ENCODE measurements at regions not wholly inside any gene's neighbourhood (a gene's known extent, or its start where the extent isn't known, plus 50 kb on each side); places are given as distances from the start of the nearest gene placed in this dataset.

DNA sequence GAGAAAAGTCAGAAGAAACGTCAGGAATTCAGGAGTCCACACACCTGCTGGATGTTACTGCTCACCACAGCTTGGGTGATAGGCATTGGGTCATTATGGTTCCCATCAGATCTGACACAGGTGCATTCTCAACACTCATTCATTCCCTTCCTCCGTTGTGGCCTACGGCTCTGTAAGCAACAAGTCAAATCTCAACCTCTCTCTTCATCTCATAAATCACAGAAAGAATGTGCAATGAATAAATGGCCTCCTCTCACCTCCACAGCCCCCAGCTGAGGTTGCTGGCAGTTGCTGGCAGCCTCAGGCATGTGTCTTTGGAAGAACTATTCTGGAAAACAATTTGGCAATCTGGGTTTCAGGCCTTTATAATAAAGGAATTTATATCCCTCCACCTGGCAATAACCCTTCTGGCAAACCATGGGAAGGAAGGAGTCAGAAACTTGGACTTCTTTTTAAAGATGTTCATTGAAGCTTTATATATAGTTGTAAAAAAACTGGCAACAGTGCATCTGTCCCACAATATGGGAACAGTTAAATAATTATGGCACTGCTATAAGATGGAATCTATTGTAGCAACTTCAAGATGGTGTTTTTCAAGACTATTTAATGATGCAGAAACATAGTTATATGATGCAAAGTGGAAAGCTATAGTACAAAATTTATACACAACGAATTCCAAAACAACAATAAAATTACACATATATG is 175.4 kb downstream of the ANAPC1 start:
- H3K27ac ChIP-seq (ENCODE audit: low read depth, low read length), result no peak overlapping the region
- H3K36me3 ChIP-seq (ENCODE audit: insufficient read depth, low read length), result no peaks in the 10 kb centered on the region
- H2AFZ ChIP-seq (ENCODE audit: low read length, unreplicated experiment), result no peak overlapping the region
- H3K79me2 ChIP-seq (ENCODE audit: control insufficient read depth, insufficient read depth, low read length, unreplicated experiment), result no peaks in the 10 kb centered on the region
- H3K27me3 ChIP-seq (ENCODE audit: insufficient read depth, low read length), result peaks cover 25% of the 10 kb centered on the region; the same call in 1 of the 2 replicates
- no peak overlapping the region for H3K4me3 ChIP-seq (ENCODE audit: low read depth, low read length)
- peaks cover 27% of the 10 kb centered on the region for H3K4me1 ChIP-seq (ENCODE audit: control insufficient read depth, insufficient read depth, low read length, unreplicated experiment)

DNA sequence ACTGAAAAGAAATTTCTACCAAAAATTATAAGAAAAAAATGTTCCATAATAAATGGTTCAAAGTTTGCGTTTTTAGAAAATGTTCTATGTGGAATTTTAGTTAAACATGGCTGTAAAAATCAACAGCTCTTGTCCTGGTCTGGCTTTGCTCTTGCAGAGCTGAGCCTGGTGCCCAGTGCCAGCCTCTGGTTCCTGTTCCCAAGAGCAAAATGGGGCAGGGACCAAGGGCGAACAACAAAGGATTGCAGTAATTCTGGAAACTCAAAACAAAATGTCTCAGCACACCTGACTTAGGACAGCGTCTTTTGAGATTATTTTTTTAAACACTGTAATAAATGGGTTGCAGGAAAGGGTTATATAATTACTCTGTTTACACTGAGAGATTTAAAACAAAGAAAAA is 174.7 kb downstream of the ANAPC1 start:
- no peak overlapping the region for H3K4me3 ChIP-seq (ENCODE audit: low read depth, low read length)
- H2AFZ ChIP-seq (ENCODE audit: low read length, unreplicated experiment), result no peak overlapping the region
- H3K27me3 ChIP-seq (ENCODE audit: insufficient read depth, low read length), result peaks cover 25% of the 10 kb centered on the region; the same call in 1 of the 2 replicates
- H3K4me1 ChIP-seq (ENCODE audit: control insufficient read depth, insufficient read depth, low read length, unreplicated experiment), result peaks cover 21% of the 10 kb centered on the region
- no peaks in the 10 kb centered on the region for H3K36me3 ChIP-seq (ENCODE audit: insufficient read depth, low read length)
- H3K27ac ChIP-seq (ENCODE audit: low read depth, low read length), result no peak overlapping the region
- H3K79me2 ChIP-seq (ENCODE audit: control insufficient read depth, insufficient read depth, low read length, unreplicated experiment), result no peaks in the 10 kb centered on the region

DNA sequence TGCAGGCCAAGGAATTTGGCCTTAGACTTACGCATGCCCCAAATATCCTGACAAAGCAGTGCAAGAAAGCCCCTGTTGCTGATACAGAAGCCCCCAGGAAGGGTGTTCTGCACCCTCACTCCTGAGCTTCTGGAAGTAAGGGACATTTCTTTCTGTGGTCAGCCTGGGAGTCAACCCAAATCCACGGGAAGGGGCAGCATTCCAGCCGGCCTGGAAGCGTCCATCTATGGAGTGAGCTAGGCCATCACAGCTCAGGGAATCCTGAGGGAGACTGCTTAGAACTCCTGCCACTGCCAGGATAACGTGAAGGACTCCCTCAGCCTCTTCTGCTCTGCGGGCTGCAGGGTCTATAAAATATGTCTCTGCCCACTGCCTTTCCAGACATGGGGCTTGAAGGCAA is 173.9 kb downstream of the ANAPC1 start:
- Histone ChIP-seq H2AFZ (ENCODE audit: low read length, unreplicated experiment) (no peak overlapping the region), H3K27ac (ENCODE audit: low read depth, low read length) (no peak overlapping the region), H3K79me2 (ENCODE audit: control insufficient read depth, insufficient read depth, low read length, unreplicated experiment) (no peaks in the 10 kb centered on the region), H3K4me1 (ENCODE audit: control insufficient read depth, insufficient read depth, low read length, unreplicated experiment) (peaks cover 15% of the 10 kb centered on the region), H3K36me3 (ENCODE audit: insufficient read depth, low read length) (no peaks in the 10 kb centered on the region), H3K4me3 (ENCODE audit: low read depth, low read length) (no peak overlapping the region), H3K27me3 (ENCODE audit: insufficient read depth, low read length) (peaks cover 25% of the 10 kb centered on the region; the same call in 1 of the 2 replicates)

DNA sequence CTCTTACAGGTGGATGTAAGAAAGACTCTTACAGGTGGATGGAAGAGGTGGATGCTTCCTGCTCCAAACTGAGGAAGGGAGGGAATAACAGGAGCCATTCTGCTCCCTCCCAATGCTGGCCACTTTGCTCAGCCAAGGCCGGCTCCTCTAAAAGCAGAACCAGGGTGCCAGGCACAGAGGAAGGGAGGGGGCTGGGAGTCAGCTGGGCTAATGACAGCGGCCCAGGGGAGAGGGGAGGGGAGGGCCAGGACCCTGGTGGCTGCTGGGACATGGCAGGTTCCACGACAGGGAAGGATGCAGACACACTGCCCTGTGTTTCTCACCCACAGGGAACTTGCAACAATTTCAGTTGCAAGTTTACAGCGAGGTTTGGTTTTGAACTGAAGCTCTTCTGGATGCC is 173.4 kb downstream of the ANAPC1 start:
- H3K4me3 ChIP-seq (ENCODE audit: low read depth, low read length), result no peak overlapping the region

DNA sequence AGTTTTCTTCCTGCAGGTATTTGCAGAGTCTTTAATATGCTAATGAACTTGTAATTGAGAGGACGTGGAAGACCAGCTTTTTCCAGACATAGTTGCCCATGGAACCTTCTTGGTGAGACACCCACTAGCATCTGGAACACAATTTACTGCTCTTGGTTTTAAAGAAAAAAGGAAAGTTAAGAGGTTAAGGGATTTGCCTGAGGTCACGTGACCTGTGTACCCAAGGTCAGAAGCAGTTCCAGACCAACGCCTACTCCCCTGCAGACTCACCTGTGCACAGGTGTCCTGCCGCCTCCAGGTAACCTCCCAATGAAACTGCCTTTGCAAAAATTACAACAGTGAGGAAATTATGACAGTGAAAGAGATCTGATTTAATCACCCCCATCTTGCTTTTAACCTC is 172.7 kb downstream of the ANAPC1 start:
- no peak overlapping the region for H2AFZ ChIP-seq (ENCODE audit: low read length, unreplicated experiment)
- H3K36me3 ChIP-seq (ENCODE audit: insufficient read depth, low read length), result no peaks in the 10 kb centered on the region
- H3K27ac ChIP-seq (ENCODE audit: low read depth, low read length), result no peak overlapping the region
- H3K27me3 ChIP-seq (ENCODE audit: insufficient read depth, low read length), result peaks cover 25% of the 10 kb centered on the region; the same call in 1 of the 2 replicates
- no peak overlapping the region for H3K4me3 ChIP-seq (ENCODE audit: low read depth, low read length)
- H3K79me2 ChIP-seq (ENCODE audit: control insufficient read depth, insufficient read depth, low read length, unreplicated experiment), result no peaks in the 10 kb centered on the region
- H3K4me1 ChIP-seq (ENCODE audit: control insufficient read depth, insufficient read depth, low read length, unreplicated experiment), result peaks cover 3% of the 10 kb centered on the region

More for the DNA sequence above, 173.4 kb downstream of the ANAPC1 start:
- no peak overlapping the region for H3K27ac ChIP-seq (ENCODE audit: low read depth, low read length)
- H2AFZ ChIP-seq (ENCODE audit: low read length, unreplicated experiment), result no peak overlapping the region
- no peaks in the 10 kb centered on the region for H3K79me2 ChIP-seq (ENCODE audit: control insufficient read depth, insufficient read depth, low read length, unreplicated experiment)
- peaks cover 25% of the 10 kb centered on the region; the same call in 1 of the 2 replicates for H3K27me3 ChIP-seq (ENCODE audit: insufficient read depth, low read length)
- no peaks in the 10 kb centered on the region for H3K36me3 ChIP-seq (ENCODE audit: insufficient read depth, low read length)
- H3K4me1 ChIP-seq (ENCODE audit: control insufficient read depth, insufficient read depth, low read length, unreplicated experiment), result peaks cover 9% of the 10 kb centered on the region

DNA sequence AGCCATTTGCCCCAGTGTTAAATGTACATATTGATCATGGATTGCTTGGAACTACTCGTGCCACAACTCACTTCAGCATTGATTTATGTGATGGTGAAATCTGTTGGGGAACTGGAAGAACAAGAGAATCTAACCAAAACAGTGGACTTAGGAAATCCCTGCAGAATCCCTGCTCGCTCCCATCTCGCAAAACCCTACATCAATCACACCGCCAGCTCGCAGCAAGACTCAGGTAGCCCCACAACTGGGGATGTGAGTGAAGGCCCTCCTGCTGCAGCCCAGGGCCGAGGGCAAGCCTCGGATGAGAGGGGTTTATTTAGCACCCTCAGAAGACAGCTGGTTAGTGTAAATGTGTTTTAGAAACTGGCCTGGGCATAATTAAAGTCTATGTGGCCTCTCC is 171.6 kb downstream of the ANAPC1 start:
- Histone ChIP-seq H3K4me1 (ENCODE audit: control insufficient read depth, insufficient read depth, low read length, unreplicated experiment) (no peaks in the 10 kb centered on the region), H2AFZ (ENCODE audit: low read length, unreplicated experiment) (no peak overlapping the region), H3K36me3 (ENCODE audit: insufficient read depth, low read length) (no peaks in the 10 kb centered on the region), H3K79me2 (ENCODE audit: control insufficient read depth, insufficient read depth, low read length, unreplicated experiment) (no peaks in the 10 kb centered on the region), H3K27ac (ENCODE audit: low read depth, low read length) (no peak overlapping the region), H3K4me3 (ENCODE audit: low read depth, low read length) (no peak overlapping the region), H3K27me3 (ENCODE audit: insufficient read depth, low read length) (peaks cover 25% of the 10 kb centered on the region; the same call in 1 of the 2 replicates)

DNA sequence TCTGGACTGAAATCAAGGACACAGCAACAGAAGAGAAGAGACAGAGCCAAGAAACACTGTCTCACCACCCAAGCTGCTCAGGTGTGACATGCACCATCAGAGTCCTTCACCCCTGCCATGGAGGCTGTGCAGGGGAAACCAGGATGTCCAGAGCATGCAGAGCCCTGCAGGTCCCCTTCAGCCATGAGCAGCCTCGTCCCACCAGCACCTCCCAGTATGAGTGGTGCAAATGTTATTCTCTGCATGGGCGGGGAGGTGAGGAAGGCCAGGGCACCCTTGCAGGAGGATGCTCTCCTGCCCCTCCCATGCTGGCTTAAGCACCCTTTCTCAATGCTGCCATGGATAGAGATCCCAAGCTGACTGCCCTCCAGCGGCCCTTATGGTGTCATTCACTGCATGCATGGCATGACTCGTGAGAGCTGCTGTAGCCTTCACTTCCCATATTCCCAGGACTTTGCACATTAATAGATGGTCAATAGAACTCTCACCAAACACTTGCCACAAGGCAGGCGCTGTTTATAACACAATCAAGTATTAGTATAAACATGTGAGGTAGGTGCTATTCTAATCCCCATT is 171.0 kb downstream of the ANAPC1 start:
- H3K36me3 ChIP-seq (ENCODE audit: insufficient read depth, low read length), result no peaks in the 10 kb centered on the region
- no peak overlapping the region for H2AFZ ChIP-seq (ENCODE audit: low read length, unreplicated experiment)
- H3K4me1 ChIP-seq (ENCODE audit: control insufficient read depth, insufficient read depth, low read length, unreplicated experiment), result no peaks in the 10 kb centered on the region
- no peak overlapping the region for H3K27ac ChIP-seq (ENCODE audit: low read depth, low read length)
- H3K79me2 ChIP-seq (ENCODE audit: control insufficient read depth, insufficient read depth, low read length, unreplicated experiment), result no peaks in the 10 kb centered on the region
- peaks cover 22% of the 10 kb centered on the region; the same call in 1 of the 2 replicates for H3K27me3 ChIP-seq (ENCODE audit: insufficient read depth, low read length)
- no peak overlapping the region for H3K4me3 ChIP-seq (ENCODE audit: low read depth, low read length)

DNA sequence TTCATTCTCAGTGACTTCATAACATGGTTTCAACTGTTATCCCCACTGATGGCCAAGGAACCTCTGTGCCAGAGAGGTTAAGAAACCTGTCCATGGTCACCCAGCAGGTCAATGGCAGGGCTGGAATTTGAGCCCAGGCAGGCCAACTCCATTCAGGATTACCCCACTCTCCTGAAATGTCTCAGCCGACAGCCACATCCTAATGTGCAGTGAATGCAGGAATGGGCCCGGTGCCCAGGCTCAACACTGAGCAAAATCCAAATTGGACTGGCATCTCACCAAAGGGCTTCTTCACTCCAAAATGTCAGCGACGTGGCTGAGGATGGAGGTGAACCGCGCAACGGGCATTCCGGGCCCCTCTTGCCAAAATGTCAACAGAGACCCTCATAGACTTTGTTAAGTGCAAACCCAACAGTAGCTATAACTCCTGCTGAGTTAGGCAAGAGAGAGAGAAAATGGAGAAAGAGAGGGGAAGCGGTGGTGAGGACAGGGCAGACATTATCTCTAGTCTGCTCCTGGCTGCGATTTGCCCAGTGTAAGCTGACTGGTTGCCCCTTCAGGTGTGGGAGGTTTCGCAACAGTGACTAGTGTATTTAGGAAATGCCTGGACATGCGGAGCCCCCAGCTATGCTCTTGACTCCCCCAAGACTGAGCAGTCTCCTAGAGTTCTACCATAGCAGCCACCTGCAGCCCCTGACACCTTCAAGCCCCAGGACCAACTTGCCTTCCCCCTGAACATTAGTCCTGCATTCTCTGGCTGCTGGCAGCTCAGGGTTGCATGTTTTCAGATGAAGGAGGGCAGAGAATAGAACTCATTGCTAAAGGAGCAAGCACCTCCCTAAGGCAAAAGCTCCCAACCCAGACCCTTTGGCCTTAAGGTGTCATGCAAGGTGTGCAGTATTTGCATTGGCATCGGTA is 167.7 kb downstream of the ANAPC1 start:
- Histone ChIP-seq H3K4me1 (ENCODE audit: control insufficient read depth, insufficient read depth, low read length, unreplicated experiment) (no peaks in the 10 kb centered on the region), H3K27me3 (ENCODE audit: insufficient read depth, low read length) (peaks cover 13% of the 10 kb centered on the region; the same call in 1 of the 2 replicates), H3K79me2 (ENCODE audit: control insufficient read depth, insufficient read depth, low read length, unreplicated experiment) (no peaks in the 10 kb centered on the region), H3K36me3 (ENCODE audit: insufficient read depth, low read length) (no peaks in the 10 kb centered on the region), H3K4me3 (ENCODE audit: low read depth, low read length) (no peak overlapping the region), H2AFZ (ENCODE audit: low read length, unreplicated experiment) (no peak overlapping the region), H3K27ac (ENCODE audit: low read depth, low read length) (no peak overlapping the region)

DNA sequence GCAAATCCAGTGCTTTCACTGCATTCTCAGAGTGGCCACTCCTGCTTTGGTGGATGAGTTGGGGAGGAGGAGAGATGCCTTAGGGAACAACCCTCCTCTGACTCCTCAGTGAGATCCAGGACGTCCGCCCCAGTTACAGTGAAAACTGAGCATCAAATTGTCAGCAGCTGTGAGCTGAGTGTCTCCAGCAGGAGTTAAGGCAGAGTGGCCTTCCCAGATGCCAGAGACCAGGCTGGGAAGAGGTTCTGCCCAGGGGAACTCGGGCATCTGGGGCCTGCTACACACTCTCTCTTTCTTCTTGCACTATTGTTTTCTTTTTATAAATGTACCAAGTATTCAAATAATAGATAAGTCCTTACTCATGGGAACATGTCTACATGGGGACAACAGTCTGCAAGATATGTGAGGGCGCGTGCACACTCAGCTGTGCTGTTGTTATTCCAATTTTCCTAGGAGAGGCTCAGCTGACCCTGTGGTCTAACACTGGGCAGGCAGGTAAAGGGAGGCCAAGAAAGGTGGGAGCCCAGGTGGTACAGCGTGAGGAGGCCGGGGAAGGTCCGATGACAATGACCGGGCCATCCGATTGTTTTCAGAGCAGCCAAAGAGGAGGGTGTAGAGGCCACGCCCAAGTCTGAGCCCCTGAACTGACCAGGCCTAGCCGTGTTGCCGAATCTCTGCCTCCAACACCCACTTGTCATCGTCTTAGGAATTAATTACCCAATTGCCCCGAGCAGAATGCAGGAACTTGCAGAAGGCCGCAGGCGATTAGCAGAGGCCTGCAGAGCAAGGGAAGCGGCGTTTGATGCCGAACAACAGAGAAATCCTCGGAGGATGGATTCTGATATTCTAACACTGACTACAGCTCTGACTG is 166.9 kb downstream of the ANAPC1 start:
- Histone ChIP-seq H3K27me3 (ENCODE audit: insufficient read depth, low read length) (peaks cover 6% of the 10 kb centered on the region; the same call in 1 of the 2 replicates), H2AFZ (ENCODE audit: low read length, unreplicated experiment) (no peak overlapping the region), H3K4me1 (ENCODE audit: control insufficient read depth, insufficient read depth, low read length, unreplicated experiment) (no peaks in the 10 kb centered on the region), H3K27ac (ENCODE audit: low read depth, low read length) (no peak overlapping the region), H3K79me2 (ENCODE audit: control insufficient read depth, insufficient read depth, low read length, unreplicated experiment) (no peaks in the 10 kb centered on the region), H3K36me3 (ENCODE audit: insufficient read depth, low read length) (no peaks in the 10 kb centered on the region), H3K4me3 (ENCODE audit: low read depth, low read length) (no peak overlapping the region)
